ENCODE measurements at regions not wholly inside any gene's neighbourhood (a gene's known extent, or its start where the extent isn't known, plus 50 kb on each side); places are given as distances from the start of the nearest gene placed in this dataset.

DNA sequence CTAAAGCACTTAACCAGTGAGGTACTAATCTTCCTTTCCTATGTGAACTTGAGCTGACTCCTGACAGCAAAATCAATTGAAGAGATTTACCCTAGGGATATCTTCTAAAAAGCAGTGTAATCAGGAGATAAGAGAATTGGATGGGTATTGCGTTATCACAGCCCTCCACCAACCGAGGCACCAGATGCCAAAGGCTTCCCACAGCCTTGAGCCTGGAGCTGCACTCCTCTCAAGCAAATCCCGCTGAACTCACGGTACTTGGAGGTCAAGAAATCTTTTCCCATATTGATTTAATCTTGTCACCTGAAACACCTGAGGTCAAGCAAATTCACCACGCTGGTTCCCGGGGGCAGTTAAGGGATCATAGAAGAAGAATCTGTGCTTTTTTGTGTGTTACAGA, 346.8 kb downstream of the TBL1XR1 start:
- Histone ChIP-seq H3K27me3 (ENCODE audit: control insufficient read depth, insufficient read depth, low read length) (no peaks in the 10 kb centered on the region), H3K36me3 (ENCODE audit: control insufficient read depth, insufficient read depth, low read length) (no peaks in the 10 kb centered on the region), H3K4me3 (ENCODE audit: low read depth, low read length) (no peak overlapping the region)
- FAIRE-seq: no peak
- TF ChIP-seq, protein P1, sequence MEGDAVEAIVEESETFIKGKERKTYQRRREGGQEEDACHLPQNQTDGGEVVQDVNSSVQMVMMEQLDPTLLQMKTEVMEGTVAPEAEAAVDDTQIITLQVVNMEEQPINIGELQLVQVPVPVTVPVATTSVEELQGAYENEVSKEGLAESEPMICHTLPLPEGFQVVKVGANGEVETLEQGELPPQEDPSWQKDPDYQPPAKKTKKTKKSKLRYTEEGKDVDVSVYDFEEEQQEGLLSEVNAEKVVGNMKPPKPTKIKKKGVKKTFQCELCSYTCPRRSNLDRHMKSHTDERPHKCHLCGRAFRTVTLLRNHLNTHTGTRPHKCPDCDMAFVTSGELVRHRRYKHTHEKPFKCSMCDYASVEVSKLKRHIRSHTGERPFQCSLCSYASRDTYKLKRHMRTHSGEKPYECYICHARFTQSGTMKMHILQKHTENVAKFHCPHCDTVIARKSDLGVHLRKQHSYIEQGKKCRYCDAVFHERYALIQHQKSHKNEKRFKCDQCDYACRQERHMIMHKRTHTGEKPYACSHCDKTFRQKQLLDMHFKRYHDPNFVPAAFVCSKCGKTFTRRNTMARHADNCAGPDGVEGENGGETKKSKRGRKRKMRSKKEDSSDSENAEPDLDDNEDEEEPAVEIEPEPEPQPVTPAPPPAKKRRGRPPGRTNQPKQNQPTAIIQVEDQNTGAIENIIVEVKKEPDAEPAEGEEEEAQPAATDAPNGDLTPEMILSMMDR (IDR thresholded peaks at IDR 0.05; ENCODE audit: insufficient read depth, low read length, severe bottlenecking): no peak
- no peak for DNase-seq (ENCODE audit: low read depth)

DNA sequence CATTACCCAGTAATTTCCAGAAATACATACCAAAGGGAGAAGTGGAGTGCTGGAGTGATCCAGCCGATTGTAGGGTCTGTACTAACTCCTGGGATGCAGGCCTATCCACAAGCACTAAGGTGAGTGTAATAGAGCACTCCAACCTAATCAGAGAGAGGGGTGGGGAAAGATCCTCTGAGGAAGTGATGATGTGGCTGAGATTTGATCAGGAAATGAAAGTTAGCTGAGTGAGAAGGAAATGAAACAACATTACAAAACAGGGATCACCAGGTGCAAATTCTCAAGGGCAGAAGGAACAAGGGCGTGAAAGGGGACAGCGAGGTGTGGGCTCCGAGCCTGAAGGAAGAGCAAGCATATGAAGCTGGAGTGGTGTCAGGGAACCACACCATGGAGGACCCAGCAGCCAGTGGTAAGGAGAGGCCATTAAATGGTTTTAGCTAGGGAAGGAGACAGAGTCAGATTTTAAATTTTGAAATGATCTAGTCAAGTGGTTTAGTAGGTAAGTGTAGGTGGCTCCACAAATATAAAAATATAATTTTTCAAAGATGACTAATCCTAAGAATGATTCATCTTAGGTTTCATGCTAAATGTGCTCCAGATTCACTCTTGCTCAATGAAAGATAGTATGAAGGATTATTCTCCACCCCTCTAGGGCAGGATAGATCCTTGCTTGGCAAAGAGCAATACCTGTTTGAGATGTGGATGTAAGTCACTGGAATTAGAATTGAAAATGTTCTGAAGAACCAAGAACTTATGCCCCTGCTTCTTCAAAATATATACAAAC, 348.7 kb downstream of the TBL1XR1 start:
- Histone ChIP-seq H3K27me3 (ENCODE audit: control insufficient read depth, insufficient read depth, low read length) (no peaks in the 10 kb centered on the region), H3K4me3 (ENCODE audit: low read depth, low read length) (no peak overlapping the region), H3K36me3 (ENCODE audit: control insufficient read depth, insufficient read depth, low read length) (no peaks in the 10 kb centered on the region)
- DNase-seq (ENCODE audit: low read depth) (peak; percentile 87), FAIRE-seq (peak; percentile 7)
- TF ChIP-seq, protein P1 (IDR thresholded peaks at IDR 0.05; ENCODE audit: insufficient read depth, low read length, severe bottlenecking): no peak

DNA sequence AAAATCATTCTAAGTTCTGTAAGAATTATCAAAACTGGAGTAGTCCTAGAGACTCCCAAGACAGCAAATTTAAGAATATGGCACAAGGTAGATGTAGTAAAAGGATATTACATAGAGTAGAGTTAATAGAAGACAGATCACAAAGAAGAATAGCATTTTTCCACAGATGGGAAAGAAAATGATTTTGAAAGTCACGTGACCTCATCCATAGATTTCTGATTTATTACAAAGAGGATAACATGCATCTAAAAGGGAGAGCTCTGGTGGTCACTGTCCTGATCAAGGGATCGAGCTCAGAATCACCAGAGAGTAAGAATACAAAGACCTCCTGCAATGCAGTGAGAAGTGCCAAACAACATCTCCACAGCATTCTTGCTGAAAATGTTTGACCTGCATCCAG, 354.4 kb downstream of the TBL1XR1 start:
- H3K4me3 ChIP-seq (ENCODE audit: low read depth, low read length): no peak overlapping the region
- FAIRE-seq (no peak), DNase-seq (ENCODE audit: low read depth) (no peak)
- no peaks in the 10 kb centered on the region for H3K36me3 ChIP-seq (ENCODE audit: control insufficient read depth, insufficient read depth, low read length)
- no peaks in the 10 kb centered on the region for H3K27me3 ChIP-seq (ENCODE audit: control insufficient read depth, insufficient read depth, low read length)
- TF ChIP-seq, protein P1 (IDR thresholded peaks at IDR 0.05; ENCODE audit: insufficient read depth, low read length, severe bottlenecking): no peak

DNA sequence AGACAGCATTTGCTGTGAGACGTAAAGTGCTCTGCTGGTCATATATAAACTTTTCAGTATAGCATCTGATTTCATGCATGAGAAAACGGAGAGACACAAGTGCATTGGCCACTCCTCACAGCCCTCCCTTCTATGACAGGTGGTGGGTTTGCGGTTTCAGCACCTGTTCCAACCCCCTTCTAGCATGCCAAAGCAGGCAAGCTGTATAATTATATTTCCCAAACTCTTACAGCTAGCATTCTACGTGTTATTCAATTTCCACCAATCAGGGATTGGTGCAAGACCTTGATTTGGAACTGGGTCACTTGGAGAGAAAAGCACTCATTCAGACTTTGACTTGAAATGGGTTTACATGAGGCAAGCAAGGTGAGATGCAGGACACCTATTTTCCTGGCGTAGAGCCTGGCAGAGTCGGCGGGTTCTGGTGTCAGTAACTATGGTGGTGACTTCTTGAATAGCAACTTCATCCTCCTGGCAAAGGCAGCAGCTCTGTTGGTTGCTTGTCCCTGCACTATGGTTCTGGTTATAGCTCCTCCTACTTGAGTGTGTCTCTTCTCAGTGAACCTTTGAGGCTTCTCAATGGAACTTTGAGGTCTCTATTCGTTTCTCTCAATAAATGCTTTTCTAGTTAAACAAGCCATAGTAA, 356.5 kb downstream of the TBL1XR1 start:
- DNase-seq (ENCODE audit: low read depth) (no peak), FAIRE-seq (no peak)
- no peaks in the 10 kb centered on the region for H3K36me3 ChIP-seq (ENCODE audit: control insufficient read depth, insufficient read depth, low read length)
- TF ChIP-seq, protein P1 (IDR thresholded peaks at IDR 0.05; ENCODE audit: insufficient read depth, low read length, severe bottlenecking): no peak
- H3K27me3 ChIP-seq (ENCODE audit: control insufficient read depth, insufficient read depth, low read length): no peaks in the 10 kb centered on the region
- no peak overlapping the region for H3K4me3 ChIP-seq (ENCODE audit: low read depth, low read length)

DNA sequence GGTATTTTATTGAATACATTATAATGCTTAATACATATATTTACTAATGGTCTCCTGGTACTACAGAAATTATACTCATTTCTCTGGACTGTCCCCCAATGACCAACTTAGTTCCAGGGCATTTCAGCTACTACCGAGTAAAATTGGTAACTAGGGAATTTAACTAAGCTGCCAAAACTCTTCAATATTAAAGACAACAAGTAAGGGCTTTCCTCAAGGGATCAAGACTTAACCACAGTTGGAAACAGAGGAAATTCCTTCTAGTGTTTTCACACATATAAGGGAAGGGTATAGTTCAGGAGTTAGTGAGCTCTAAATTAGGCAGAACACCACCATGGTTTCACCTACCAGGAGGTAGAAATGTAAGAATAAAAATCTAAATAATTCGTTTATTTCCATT, 357.4 kb downstream of the TBL1XR1 start:
- TF ChIP-seq, protein P1 (IDR thresholded peaks at IDR 0.05; ENCODE audit: insufficient read depth, low read length, severe bottlenecking): no peak
- Histone ChIP-seq H3K27me3 (ENCODE audit: control insufficient read depth, insufficient read depth, low read length) (no peaks in the 10 kb centered on the region), H3K4me3 (ENCODE audit: low read depth, low read length) (no peak overlapping the region), H3K36me3 (ENCODE audit: control insufficient read depth, insufficient read depth, low read length) (no peaks in the 10 kb centered on the region)
- DNase-seq (ENCODE audit: low read depth): no peak
- FAIRE-seq: no peak

All from bronchial epithelial cell (primary cell).